ENCODE measurements at regions not wholly inside any gene's neighbourhood (a gene's known extent, or its start where the extent isn't known, plus 50 kb on each side); places are given as distances from the start of the nearest gene placed in this dataset.
A peak's percentile ranks its signal among the peaks of the same experiment; 100 is the strongest.
"Not testable (repeated sequence)": the region's sequence is repeated elsewhere in the genome, so short reads cannot be mapped to it uniquely, and the experiment has no call there.

DNA sequence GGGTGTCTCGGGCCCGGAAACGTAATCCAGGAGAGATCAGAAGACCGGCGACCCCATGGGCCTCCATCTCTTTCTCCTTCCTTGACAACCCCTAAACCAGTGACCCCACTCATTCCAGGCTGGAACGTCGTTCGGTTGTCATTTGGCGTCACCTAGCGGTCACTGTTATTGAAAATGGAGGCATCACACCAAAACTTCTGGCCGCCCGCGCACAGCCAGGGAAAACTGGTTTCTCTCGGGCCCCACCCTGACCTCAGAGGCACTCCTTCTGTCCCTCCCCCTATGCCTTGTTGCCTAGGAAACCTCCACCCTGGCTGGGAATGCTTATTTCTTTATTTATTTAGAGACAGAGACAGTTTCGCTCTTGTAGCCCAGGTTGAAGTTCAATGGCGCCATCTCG lies 2327.3 kb upstream of the TPTE start:
- not testable (repeated sequence) for DNase-seq

DNA sequence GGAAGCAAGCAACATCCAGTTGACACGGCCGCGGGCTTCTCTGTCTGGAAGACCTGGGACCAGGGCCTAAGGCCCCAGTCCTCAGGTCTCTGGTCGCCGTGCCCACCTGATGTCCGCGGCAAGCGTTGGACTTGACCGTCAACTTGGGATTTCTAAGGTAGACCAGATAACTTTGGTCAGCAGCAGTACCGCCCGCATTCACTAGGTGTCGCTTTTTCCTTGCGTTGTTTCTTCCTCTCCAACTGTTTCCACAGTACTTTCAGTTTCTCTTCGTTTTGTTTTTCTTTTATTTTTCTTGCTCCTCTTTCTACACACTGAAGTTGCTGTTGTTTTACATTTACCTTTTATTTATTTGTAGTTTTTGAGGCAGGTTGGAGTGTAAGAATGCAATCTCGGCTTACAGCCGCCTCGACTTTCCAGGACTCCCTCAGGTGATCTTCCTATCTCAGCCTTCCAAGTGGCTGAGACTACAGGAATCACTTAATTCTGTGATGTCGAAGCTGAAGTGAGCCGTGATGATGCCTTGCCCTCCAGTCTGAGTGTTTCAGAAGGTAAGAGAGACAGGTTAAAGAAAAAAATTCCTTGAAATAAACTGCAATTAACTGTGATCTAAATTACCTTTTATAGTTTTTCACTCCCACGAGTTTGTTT lies 2323.9 kb upstream of the TPTE start:
- not testable (repeated sequence) for DNase-seq

GRCh38 chr21:8205094-8205891 lies 2316.1 kb upstream of the TPTE start:
- not testable (repeated sequence) for DNase-seq

DNA sequence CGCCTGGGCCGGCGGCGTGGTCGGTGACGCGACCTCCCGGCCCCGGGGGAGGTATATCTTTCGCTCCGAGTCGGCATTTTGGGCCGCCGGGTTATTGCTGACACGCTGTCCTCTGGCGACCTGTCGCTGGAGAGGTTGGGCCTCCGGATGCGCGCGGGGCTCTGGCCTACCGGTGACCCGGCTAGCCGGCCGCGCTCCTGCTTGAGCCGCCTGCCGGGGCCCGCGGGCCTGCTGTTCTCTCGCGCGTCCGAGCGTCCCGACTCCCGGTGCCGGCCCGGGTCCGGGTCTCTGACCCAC lies 2315.5 kb upstream of the TPTE start:
- DNase-seq = not testable (repeated sequence)

GRCh38 chr21:8212986-8213550 lies 2308.3 kb upstream of the TPTE start:
- DNase-seq = peak in 1 of 2 donors; percentile 83

GRCh38 chr21:8214539-8214938 lies 2306.8 kb upstream of the TPTE start:
- not testable (repeated sequence) for DNase-seq

- DNase-seq = not testable (repeated sequence)
These were observed 2291.8 kb upstream of the TPTE start for GRCh38 chr21:8229366-8230150.

- not testable (repeated sequence) for DNase-seq
These were observed 2290.1 kb upstream of the TPTE start for GRCh38 chr21:8231252-8231651.

DNA sequence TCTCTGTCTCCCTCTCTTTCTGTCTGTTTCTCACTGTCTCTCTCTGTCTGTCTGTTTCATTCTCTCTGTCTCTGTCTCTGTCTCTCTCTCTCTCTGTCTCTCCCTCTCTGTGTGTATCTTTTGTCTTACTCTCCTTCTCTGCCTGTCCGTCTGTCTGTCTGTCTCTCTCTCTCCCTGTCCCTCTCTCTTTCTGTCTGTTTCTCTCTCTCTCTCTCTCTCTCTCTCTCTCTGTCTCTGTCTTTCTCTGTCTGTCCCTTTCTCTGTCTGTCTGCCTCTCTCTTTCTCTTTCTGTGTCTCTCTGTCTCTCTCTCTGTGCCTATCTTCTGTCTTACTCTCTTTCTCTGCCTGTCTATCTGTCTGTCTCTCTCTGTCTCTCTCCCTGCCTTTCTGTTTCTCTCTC lies 2288.4 kb upstream of the TPTE start:
- DNase-seq = not testable (repeated sequence)

GRCh38 chr21:8234059-8234458 lies 2287.3 kb upstream of the TPTE start:
- DNase-seq = not testable (repeated sequence)

- not testable (repeated sequence) for DNase-seq
These were observed 2276.4 kb upstream of the TPTE start for GRCh38 chr21:8244723-8245641.

GRCh38 chr21:8245642-8246402 lies 2275.6 kb upstream of the TPTE start:
- DNase-seq = not testable (repeated sequence)

- not testable (repeated sequence) for DNase-seq
These were observed 2269.7 kb upstream of the TPTE start for GRCh38 chr21:8251701-8252100.

DNA sequence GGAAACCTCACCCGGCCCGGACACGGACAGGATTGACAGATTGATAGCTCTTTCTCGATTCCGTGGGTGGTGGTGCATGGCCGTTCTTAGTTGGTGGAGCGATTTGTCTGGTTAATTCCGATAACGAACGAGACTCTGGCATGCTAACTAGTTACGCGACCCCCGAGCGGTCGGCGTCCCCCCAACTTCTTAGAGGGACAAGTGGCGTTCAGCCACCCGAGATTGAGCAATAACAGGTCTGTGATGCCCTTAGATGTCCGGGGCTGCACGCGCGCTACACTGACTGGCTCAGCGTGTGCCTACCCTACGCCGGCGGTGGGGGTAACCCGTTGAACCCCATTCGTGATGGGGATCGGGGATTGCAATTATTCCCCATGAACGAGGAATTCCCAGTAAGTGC lies 2266.3 kb upstream of the TPTE start:
- DNase-seq = not testable (repeated sequence)

DNA sequence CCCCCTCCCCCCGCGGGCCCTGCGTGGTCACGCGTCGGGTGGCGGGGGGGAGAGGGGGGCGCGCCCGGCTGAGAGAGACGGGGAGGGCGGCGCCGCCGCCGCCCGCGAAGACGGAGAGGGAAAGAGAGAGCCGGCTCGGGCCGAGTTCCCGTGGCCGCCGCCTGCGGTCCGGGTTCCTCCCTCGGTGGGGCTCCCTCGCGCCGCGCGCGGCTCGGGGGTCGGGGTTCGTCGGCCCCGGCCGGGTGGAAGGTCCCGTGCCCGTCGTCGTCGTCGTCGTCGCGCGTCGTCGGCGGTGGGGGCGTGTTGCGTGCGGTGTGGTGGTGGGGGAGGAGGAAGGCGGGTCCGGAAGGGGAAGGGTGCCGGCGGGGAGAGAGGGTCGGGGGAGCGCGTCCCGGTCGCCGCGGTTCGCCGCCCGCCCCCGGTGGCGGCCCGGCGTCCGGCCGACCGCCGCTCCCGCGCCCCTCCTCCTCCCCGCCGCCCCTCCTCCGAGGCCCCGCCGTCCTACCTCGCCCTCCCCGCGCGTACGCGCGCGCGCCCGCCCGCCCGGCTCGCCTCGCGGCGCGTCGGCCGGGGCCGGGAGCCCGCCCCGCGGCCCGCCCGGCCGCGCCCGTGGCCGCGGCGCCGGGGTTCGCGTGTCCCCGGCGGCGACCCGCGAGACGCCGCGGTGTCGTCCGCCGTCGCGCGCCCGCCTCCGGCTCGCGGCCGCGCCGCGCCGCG lies 2264.1 kb upstream of the TPTE start:
- DNase-seq = peak; percentile 0 to 1

- DNase-seq = not testable (repeated sequence)
These were observed 2261.2 kb upstream of the TPTE start for GRCh38 chr21:8260065-8260627.

Measured in activated CD4-positive, alpha-beta T cell treated with anti-CD3 and anti-CD28 coated beads for 4 hours (primary cell).